ENCODE measurements at regions not wholly inside any gene's neighbourhood (a gene's known extent, or its start where the extent isn't known, plus 50 kb on each side); places are given as distances from the start of the nearest gene placed in this dataset.

DNA sequence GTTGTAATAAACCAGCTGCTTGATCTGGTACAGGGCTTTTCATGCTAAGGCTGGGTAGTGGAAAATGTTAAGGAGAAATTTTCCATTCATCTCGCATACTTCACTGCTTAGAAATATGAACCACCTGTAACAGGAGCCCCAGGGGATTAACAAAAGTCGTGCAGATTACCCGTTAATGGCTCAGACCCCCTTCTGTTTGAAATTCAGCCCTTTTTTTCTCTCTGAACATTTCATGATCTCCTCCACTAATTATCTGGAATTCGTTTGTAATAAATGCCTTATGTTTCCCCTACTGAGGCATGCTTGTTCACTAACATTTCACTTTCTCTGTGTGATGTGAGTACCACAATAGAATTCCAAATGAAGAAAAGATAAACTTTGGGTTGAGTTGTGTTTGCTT, 336.4 kb upstream of the HSF2 start:
- no TSS peak for BruUV-seq (replicated peaks)
- H3K9me3 ChIP-seq (ENCODE audit: control insufficient read depth, insufficient read depth, low read depth, low read length): no peaks in the 10 kb centered on the region

GRCh38 chr6:122063761-122064160, 335.7 kb upstream of the HSF2 start:
- CTCF ChIA-PET: no interaction called here
- no peaks in the 10 kb centered on the region for H3K4me1 ChIP-seq (ENCODE audit: control insufficient read depth, insufficient read depth, low read length)
- H3K27me3 ChIP-seq (ENCODE audit: control insufficient read depth, insufficient read depth, low read length): peaks cover 3% of the 10 kb centered on the region; the same call in 1 of the 2 replicates
- H3K4me3 ChIP-seq (ENCODE audit: low read depth in 2 of 2, low read length in 2 of 2): no peak overlapping the region
- no TSS peak for BruUV-seq (replicated peaks)
- in situ Hi-C loops (cut with HindIII; ENCODE audit: low pct_unique_long_range_greater_than_20kb, low sequenced_read_pairs) (no loop called here), intact Hi-C loops (cut with micrococcal nuclease; ENCODE audit: unreplicated experiment) (loop anchor here (10.0 kb wide), 1 partner anchor 311 kb away; no protein-coding TSS in a partner anchor)
- no peak for ATAC-seq
- TF ChIP-seq, protein P1, sequence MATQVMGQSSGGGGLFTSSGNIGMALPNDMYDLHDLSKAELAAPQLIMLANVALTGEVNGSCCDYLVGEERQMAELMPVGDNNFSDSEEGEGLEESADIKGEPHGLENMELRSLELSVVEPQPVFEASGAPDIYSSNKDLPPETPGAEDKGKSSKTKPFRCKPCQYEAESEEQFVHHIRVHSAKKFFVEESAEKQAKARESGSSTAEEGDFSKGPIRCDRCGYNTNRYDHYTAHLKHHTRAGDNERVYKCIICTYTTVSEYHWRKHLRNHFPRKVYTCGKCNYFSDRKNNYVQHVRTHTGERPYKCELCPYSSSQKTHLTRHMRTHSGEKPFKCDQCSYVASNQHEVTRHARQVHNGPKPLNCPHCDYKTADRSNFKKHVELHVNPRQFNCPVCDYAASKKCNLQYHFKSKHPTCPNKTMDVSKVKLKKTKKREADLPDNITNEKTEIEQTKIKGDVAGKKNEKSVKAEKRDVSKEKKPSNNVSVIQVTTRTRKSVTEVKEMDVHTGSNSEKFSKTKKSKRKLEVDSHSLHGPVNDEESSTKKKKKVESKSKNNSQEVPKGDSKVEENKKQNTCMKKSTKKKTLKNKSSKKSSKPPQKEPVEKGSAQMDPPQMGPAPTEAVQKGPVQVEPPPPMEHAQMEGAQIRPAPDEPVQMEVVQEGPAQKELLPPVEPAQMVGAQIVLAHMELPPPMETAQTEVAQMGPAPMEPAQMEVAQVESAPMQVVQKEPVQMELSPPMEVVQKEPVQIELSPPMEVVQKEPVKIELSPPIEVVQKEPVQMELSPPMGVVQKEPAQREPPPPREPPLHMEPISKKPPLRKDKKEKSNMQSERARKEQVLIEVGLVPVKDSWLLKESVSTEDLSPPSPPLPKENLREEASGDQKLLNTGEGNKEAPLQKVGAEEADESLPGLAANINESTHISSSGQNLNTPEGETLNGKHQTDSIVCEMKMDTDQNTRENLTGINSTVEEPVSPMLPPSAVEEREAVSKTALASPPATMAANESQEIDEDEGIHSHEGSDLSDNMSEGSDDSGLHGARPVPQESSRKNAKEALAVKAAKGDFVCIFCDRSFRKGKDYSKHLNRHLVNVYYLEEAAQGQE (IDR thresholded peaks at IDR 0.05; ENCODE audit: insufficient read depth in 1 of 2, low read depth in 2 of 2, low read length in 1 of 2): no peak
- no peak for TF ChIP-seq SIN3A (IDR thresholded peaks at IDR 0.05; ENCODE audit: borderline replicate concordance, insufficient read depth, low read depth, low read length)
- TF ChIP-seq CTCF (IDR thresholded peaks at IDR 0.05): no peak
- no peak for TF ChIP-seq POLR2AphosphoS5 (IDR thresholded peaks at IDR 0.05; ENCODE audit: low read depth, low read length)
- no peak for TF ChIP-seq TCF7L2 (IDR thresholded peaks at IDR 0.05; ENCODE audit: low read depth, low read length)
- POLR2A ChIA-PET: no interaction called here
- no peaks in the 10 kb centered on the region for H3K9me3 ChIP-seq (ENCODE audit: control insufficient read depth, insufficient read depth, low read depth, low read length)
- H3K27ac ChIP-seq (ENCODE audit: low read length): no peak overlapping the region
- H3K36me3 ChIP-seq (ENCODE audit: control insufficient read depth, insufficient read depth, low read length): no peaks in the 10 kb centered on the region
- DNase-seq (ENCODE audit: low read depth, low spot score): no peak

More for the DNA sequence above, 336.4 kb upstream of the HSF2 start:
- DNase-seq (ENCODE audit: low read depth, low spot score) (no peak), ATAC-seq (no peak)
- in situ Hi-C loops (cut with HindIII; ENCODE audit: low pct_unique_long_range_greater_than_20kb, low sequenced_read_pairs) (no loop called here), intact Hi-C loops (cut with micrococcal nuclease; ENCODE audit: unreplicated experiment) (loop anchor here (10.0 kb wide), 1 partner anchor 312 kb away; no protein-coding TSS in a partner anchor)
- no peak for TF ChIP-seq POLR2AphosphoS5 (IDR thresholded peaks at IDR 0.05; ENCODE audit: low read depth, low read length)
- TF ChIP-seq SIN3A (IDR thresholded peaks at IDR 0.05; ENCODE audit: borderline replicate concordance, insufficient read depth, low read depth, low read length): no peak
- no peak for TF ChIP-seq CTCF (IDR thresholded peaks at IDR 0.05)
- TF ChIP-seq TCF7L2 (IDR thresholded peaks at IDR 0.05; ENCODE audit: low read depth, low read length): no peak
- TF ChIP-seq, protein P1 (IDR thresholded peaks at IDR 0.05; ENCODE audit: insufficient read depth in 1 of 2, low read depth in 2 of 2, low read length in 1 of 2): no peak
- POLR2A ChIA-PET: no interaction called here
- CTCF ChIA-PET: no interaction called here
- Histone ChIP-seq H3K36me3 (ENCODE audit: control insufficient read depth, insufficient read depth, low read length) (no peaks in the 10 kb centered on the region), H3K4me3 (ENCODE audit: low read depth in 2 of 2, low read length in 2 of 2) (no peak overlapping the region), H3K27ac (ENCODE audit: low read length) (no peak overlapping the region), H3K27me3 (ENCODE audit: control insufficient read depth, insufficient read depth, low read length) (peaks cover 3% of the 10 kb centered on the region; the same call in 1 of the 2 replicates), H3K4me1 (ENCODE audit: control insufficient read depth, insufficient read depth, low read length) (no peaks in the 10 kb centered on the region)

Measured in Panc1 (cell line).